Activated CD4-positive, alpha-beta T cell treated with anti-CD3 and anti-CD28 coated beads, Interleukin-2, amount 50 U/mL, for 24 hours (primary cell): ENCODE measurements at regions not wholly inside any gene's neighbourhood (a gene's known extent, or its start where the extent isn't known, plus 50 kb on each side); places are given as distances from the start of the nearest gene placed in this dataset.
"Not testable (repeated sequence)": the region's sequence is repeated elsewhere in the genome, so short reads cannot be mapped to it uniquely, and the experiment has no call there.

Experiments used
- DNase-seq, 2 donors: peaks; one replicate each; pipeline ENCODE4 v3.0.0-alpha.2; 2020; ENCODE audit warnings: low read depth in 1 of 2, low spot score in 1 of 2

DNA sequence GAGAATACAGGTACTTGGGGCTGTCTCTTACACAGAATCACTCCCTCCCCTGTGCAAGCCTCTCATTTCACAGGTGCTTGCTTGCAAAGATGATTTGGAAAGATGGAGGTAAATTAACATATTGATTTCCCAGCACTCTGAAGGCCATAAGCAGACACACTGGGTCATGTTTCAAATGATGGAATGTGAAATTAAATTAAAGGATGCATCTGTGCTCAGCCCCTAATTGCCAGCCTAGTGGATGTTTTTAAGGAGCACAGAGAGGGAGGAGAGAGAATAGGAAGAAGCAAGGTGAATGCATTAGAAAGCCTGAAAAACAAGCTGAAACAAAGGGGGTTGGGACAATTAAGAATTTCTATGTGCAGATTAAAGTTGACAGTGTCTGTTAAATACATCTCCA is 96.1 kb upstream of the GRIP1 start:
- no peak for DNase-seq

DNA sequence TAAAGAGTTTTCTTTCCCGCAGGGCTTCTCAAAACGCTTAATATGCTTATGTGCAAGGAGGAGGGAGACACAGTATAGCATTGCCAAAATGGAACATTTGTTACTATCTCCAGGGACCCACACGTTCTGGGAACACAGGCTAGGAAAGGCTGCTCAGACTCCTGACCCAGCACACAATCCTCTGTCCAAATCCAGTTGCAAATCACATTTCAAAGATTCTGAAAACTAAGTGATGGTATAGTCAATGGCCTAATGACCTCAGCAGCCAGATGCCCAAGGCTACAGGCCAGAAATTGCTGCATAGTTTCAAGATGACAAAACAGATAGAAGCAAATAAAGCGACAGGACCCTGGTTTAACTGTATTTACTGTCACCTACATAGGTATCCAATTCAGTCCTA is 97.0 kb upstream of the GRIP1 start:
- no peak for DNase-seq

DNA sequence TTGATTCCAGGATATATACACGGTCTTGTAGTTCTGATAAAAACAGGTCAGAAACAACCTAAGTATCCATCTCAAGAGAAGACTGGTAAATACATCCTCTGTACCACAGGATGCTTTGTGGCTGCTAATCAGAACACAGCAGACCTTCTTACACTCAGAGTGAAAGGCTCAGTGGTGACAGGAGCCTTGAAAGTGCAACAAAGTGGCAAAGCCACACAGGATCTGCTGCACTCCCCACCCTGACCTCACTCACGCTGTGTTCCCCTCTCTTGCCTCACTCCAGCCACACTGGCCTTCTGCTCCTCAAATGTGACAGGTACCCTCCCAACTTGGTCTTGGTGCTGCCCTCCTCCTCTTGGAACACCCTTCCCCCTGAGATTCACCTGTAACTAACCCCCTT is 98.1 kb upstream of the GRIP1 start:
- peak in 1 of 2 donors; percentile 2 for DNase-seq

DNA sequence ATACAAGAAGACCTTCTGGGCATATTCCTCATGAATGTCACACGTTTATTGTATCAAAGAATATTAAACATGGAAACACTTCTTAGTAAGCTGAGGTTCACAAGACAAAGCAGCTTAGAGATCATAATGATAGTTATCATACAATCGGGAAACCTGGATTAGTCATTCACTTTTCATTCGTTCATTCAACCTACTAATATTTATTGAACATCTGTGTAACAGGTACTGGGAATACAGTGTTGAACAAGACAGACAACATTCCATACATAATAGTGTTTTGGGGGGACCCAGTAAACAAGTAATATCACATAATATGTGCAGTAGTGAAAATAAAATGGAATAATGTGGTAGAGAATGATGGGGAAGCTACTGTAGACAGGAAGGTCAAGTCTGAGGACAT is 100.6 kb upstream of the GRIP1 start:
- DNase-seq = no peak

DNA sequence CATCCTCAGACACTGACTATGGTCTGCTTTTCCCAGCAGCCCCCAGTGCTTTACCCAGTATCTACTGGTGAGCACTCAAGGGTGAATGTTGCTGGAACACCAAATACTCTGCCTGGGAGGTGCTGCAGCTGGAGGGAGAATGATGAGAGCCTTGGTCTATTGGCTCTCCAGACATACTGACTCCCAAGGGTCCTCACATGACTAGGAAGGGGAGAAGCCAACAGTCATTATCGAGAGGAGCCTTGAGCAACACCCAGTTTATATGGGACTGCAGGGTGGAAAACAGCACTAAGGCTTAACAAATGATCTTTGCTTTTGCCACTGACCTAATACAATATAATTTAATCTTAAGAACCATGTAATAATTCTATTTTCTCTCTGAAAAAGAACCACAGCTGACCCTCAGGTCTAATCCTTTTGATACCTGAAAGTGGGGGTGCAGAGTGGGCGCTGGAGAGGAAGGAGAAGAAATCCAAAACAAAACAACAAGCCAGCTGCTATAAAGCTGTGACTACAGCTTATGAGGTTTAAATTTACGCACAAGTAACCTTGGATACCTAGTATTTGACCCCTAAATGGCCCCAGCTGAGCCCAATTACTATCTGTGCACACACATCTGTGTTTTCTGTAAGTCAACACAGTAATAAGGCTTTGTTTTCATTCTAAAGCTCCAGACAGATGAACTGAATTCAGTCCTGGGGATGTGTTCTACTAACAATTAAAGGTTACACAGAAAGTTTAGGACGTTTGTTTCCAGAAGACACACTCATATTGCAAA is 107.8 kb upstream of the GRIP1 start:
- DNase-seq = no peak

DNA sequence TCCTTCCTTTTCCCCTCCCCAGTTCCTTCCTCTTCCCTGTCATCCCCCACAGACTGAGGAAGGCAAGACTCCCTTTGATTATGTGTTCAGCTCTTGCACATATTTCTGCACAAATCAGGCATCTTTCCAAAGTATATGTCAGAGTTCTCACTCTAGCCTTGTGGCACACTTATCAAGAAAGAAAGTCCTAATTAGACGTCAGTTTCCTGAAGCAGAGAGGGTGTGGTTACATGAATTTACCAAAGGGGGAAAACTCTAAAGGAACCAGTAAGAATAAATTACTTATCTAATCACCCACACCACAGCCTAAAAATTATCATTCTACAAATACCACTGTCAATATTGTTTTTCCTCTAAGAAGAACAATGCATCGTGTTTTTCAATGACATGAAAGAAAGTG is 120.7 kb upstream of the GRIP1 start:
- DNase-seq = no peak

DNA sequence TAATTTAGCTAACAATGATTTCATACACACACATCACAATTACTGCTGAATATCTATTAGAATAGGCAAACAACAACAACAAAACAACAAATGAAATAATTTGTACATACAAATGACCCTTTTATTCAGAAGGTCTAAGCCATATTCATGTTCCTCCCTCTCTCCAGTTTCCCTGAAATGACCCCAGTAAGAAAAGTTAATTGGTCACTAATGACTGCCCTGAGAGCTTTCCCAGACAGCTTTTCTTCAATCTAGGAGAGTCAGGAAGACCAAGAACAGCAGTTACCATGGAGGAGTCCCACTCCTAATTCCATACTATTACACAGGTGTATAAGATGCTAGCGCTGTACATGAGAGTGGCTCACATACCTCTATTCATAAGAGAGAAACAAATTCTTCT is 121.2 kb upstream of the GRIP1 start:
- DNase-seq = no peak

DNA sequence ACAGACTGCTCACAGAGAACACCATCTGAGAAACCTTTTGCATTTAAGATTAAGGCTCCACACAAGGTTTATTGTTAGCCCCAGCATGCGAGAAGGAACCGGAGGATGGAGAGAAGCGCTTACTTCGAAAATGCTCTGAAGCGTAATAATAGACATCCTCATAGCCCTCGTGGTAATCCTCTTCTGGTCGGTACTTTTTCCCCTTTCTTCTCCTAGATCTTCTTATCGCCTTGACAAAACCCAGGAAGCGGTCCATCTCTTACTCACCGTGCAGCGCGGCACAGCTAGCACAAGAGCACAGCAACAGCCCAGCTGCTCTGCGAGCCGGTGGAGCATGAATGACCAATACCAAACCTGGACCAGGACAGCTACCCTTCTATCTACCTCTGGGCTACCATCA is 125.1 kb upstream of the GRIP1 start:
- no peak for DNase-seq

DNA sequence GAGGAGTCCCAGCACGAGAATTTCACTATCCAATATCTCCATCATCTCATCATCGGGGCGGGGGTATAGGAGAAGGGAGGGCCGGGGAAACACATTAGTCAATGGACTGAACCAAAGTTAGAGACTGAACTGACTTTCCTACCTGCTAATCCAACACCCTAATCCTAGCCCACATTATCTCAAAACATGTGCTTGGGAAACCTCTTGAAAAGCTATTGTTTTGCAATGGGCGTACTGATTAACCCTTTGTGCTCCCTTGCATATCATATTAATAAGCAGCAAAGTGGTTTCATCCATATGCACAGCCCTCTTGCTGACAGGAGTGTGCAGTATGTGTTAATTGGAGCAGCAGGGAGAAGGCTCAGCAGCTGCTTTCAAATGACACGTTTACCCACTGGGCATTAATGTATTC is 125.7 kb upstream of the GRIP1 start:
- no peak for DNase-seq

DNA sequence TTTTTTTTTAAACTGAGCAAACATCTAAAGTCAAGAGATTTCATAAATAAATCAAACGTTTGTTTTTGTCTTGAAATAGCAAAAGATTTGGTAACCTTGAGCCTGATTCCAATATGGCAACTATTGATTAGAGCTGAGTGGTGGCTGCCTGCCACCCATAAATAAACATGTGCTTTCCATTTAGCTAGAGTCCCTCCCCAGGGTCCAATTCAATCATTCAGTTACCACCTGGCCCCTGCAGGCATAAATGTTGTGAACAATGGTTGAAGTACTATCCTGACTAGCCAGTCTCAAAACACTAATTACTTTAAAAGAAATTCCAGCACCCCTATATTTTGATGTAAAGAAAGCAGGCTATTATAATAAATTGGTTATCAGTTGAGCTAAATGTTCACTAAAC is 129.7 kb upstream of the GRIP1 start:
- no peak for DNase-seq

DNA sequence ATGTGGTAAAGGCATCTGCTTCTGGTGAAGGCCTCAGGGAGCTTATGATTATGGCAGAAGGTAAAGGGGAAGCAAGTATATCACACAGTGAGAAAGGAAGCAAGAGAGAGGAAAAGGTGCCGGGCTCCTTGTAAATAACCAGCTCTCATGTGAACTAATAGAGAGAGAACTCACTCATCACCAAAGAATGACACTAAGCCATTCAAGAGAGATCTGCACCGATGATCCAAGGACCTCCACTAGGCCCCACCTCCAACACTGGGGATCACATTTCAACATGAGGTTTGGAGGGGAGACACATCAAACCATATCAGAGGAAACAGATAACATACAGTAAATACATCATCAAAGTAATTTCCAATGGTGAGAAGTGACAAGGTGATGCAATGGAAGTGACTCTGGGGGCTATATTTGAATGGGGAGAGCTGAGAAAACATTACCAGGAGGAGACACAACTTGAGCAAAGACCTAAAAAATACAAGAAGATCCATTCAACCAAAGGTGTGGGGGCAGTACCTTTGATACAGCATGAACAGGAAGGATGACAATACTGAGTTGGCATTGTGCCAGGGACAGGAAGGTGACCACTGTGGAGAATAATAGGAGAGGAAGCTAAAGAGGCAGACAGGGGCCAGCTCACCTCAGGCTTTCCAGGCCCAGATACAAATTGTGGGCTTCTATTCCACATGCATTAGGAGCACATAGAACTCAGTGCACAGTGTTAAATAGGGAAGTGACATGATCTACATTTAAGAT is 134.4 kb upstream of the GRIP1 start:
- no peak for DNase-seq

DNA sequence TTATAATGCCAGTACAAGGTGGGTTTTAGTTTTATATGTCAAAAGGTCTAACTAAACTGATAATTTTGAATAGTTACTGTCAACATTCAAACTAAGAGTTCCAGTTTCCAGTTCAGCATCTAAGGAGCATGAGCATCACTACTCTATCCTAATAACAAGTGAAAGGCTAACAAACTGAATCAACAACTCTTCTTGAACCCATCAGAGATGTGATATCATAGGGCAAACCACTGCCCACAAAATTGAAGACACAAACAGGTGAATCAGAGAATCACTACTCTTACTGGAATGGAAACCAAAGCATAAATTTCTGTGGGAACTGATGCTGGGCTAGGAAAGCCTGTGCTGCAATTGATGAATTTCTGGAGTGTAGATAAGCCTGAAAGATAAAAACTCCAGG is 140.7 kb upstream of the GRIP1 start:
- DNase-seq = no peak

DNA sequence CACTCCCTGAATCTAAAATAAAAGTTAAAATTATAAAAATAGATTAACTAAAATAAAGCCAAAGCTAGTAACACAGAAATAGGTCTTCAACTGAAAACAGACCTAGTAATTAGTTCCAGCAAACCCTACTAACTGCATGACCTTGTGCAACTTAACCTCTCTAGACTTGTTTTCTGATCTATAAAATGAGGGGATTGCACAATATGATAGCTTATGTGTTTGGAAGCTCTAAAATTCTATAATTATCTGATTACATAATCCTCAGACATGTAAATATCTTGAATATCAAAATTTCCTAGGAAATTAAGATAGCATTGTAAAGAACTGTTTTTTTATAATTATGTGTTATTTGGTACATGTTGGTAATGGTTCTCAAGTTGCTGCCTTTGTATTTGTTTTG is 144.1 kb upstream of the GRIP1 start:
- no peak for DNase-seq

DNA sequence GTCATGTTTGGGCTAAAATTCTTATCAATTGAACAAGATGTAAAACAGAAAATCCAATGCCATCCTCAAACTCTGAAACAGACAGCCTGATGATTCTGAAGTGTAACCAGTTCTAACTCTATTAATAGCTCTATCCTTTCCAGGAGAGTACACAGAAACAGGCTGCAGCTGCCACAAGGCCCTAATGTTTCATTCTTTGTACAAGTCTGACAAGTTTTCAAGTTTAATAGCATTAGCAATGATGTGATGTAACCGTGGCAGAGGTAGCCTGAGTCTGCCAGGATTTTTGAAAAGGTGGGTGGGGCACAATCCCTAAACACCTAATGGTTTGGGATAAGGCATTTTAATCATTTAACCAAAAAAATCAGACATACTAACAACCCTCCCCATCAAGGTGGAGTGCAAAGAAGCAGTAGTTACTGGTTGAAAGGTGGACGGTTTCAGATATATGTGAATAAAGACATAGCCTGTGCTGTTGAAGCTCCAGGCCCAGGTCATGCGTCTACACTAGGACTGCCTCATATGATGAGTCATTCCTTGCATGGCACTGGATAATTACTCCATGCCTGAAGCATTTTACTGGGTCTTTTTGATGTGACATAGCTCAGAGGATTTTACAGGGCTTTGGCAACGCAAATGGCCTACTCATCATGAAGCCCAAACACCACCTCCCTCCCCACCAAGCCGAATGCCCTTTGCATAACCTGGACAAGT is 145.1 kb upstream of the GRIP1 start:
- DNase-seq = no peak

DNA sequence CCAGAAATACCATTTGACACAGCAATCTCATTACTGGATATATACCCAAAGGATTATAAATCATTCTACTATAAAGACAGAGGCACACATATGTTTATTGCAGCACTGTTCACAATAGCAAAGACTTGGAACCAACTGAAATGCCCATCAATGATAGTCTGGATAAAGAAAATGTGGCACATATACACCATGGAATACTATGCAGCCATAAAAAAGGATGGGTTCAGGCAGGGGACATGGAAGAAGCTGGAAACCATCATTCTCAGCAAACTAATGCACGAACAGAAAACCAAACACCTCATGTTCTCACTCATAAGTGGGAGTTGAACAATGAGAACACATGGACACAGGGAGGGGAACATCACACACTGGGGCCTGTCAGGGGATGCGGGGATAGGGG is 147.0 kb upstream of the GRIP1 start:
- DNase-seq = not testable (repeated sequence)

DNA sequence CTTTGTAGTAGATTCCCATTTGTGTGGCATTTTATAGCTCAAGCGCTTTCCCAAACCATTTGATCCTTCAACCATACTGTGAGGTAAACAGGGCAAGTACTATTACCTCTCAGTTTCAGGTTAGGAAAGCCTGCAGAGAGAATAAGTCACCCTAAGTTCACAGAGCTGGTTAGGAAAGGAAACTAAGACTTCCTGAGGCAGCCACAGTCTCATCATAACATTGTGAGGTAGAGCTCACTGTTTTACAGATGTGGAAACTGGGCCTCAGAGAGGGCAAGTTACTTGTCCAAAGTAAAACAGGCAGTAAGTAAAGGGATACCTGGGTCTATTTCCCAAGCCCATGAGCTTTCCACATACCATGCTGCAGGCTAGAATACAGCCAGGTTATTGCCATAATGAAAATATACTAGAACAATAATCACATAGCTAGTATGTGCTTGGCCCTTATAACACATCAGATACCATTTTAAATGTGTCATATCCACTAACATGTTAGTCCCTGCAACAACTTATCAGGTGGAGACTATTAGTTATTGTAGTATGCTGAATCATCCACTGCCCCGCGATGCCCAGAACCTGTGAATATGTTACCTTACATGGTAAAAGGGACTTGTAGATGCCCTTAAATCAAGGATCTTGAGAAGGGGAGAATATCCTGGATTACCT is 150.9 kb upstream of the GRIP1 start:
- no peak for DNase-seq

DNA sequence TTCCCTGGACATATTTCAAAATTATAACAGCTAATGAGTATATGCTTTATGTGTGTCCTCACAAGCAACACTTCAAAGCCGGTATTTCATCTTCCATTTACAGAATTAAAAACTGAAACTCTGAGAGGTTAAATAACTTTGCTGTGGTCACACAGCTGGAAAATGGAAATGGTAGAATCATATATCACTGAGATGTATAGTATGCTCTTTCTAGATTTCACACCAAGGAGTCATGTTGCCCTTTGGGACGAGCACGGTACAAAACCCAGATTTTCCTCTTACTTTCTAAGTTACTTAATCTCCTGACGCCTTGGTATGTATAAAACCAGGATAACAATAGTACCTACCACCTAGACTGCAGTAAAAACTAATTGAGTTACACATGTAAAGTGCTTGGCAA is 152.6 kb upstream of the GRIP1 start:
- no peak for DNase-seq

DNA sequence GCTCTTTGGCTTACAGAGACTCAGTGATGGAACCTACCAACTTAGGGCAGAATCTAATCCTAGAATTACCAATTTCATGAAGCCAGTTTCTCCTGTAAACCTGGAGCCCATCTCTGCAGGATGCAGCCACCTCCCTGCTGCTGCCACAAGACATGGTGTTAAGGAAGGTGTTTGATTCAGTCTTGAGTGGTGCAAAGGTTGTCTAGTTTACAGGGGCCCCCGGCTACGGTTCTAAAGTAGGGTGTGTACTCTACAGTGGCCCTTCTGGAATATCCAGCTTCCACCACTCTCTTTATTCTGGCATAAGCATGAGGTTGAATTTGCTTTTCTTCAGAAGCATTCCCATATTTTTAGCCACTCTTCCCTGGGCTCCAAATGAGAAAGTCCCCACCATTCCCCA is 154.1 kb upstream of the GRIP1 start:
- no peak for DNase-seq

DNA sequence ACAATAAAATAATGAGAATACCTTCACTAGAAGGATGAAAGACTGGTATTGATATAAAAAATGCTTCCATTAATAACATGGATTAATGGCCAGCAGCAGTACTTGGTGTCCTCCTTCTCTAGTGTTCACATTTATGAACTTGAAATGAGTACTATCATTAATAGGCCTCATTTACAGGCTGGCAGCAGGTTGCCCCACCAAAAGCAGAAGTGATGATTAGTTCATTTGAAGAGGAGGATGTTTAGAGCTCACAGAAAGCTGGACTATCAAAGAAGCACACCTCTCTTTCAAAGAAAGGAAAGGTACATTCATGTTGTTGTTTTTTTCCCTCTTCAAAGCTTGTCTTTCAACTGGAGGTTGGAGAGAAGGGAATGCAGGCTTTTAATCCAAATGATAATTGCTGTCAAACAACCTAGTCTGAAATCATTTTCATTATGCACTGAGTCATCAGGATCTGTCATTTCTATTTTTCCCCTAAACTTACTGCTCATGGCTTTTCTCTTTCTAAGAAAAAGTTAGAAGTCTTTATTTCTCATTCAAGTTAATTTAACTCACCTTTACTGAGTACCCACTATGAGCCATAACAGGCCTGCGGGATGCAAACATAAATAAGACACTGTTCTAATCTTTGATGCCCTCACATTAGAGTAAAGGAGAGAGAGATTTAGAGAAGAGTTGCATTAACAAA is 157.9 kb upstream of the GRIP1 start:
- no peak for DNase-seq

DNA sequence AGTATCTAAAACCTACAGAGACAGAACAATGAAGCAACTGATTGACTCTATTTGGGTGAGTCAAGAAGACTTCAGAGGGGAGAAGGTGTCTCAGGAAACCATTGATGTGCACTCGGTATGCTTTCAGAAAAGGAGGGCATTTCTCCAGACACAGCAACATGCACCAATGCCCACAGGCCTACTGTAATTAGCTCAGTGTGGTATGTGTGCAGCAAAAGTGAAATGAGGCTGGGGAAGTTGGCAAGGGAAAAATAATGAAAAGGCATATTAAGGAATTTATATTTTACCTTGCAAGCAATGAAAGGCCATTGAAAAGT is 158.4 kb upstream of the GRIP1 start:
- DNase-seq = no peak

DNA sequence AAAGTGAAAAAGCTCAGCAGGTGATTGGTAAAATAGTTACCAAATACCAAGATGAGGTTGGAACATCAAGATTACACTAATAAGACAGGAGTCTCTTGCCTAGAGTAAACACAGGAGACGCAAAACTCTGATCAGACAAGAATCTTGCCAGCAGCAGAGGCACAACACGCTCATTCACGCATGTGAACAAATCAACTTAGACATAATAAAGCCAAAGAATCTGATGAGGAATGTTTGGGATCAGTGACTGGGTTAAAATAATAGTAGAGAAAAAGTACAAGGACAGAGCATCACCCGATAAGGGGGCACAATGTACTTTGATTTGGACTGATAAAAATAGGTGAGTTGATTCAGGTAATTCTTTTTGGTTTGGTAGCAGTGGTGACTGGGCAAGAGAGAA is 159.5 kb upstream of the GRIP1 start:
- DNase-seq = no peak
